VCaP (cell line): ENCODE measurements at regions not wholly inside any gene's neighbourhood (a gene's known extent, or its start where the extent isn't known, plus 50 kb on each side); places are given as distances from the start of the nearest gene placed in this dataset.
"Not testable (repeated sequence)": the region's sequence is repeated elsewhere in the genome, so short reads cannot be mapped to it uniquely, and the experiment has no call there.

ENCODE experiments used
- H3K27ac ChIP-seq: fragments of 450-650 bp; 2 replicates; pipeline ENCODE4 v1.5.1; 2017
- TF ChIP-seq, protein P1 (sequence below): fragments of 450-650 bp; conservative IDR thresholded peaks from 2 replicates; pipeline ENCODE4 v1.5.1; 2017; ENCODE audit warnings: mild to moderate bottlenecking, moderate library complexity

DNA sequence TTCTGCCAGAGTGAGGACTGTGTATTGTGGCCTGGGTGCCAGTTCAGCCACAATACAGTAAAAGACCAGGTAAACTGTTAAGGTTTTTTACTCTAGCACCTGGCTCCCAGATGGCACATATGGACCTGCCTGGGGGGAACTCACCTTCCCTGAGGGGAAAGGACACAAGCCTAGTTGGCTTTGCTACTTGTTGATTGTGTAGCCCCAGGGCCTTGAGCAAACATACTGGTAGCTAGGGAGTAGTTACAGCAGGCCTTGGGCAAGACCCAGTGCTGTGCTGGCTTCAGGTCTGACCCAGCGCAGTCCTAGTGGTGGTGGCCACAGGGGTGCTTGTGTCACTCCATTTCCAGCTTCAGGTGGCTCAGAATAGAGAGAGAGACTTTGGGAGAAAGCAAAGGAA, 216.4 kb downstream of the KLHL28 start:
- TF ChIP-seq, protein P1, sequence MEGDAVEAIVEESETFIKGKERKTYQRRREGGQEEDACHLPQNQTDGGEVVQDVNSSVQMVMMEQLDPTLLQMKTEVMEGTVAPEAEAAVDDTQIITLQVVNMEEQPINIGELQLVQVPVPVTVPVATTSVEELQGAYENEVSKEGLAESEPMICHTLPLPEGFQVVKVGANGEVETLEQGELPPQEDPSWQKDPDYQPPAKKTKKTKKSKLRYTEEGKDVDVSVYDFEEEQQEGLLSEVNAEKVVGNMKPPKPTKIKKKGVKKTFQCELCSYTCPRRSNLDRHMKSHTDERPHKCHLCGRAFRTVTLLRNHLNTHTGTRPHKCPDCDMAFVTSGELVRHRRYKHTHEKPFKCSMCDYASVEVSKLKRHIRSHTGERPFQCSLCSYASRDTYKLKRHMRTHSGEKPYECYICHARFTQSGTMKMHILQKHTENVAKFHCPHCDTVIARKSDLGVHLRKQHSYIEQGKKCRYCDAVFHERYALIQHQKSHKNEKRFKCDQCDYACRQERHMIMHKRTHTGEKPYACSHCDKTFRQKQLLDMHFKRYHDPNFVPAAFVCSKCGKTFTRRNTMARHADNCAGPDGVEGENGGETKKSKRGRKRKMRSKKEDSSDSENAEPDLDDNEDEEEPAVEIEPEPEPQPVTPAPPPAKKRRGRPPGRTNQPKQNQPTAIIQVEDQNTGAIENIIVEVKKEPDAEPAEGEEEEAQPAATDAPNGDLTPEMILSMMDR = no peak
- no peak overlapping the region for H3K27ac ChIP-seq

DNA sequence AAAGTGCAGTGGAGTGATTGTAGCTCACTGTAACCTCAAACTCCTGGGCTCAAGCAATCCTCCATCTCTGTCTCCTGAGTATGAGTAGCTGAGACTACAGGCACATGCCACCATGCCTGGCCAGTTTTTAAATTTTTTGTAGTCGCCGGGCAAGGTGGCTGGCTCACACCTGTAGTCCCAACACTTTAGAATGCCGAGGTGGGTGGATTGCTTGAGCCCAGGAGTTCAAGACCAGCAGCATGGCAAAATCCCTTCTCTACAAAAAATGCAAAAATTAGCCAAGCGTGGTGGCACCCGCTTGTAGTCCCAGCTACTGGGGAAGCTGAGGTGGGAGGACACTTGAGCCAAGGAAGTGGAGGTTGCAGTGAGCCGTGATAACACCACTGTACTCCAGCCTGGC, 219.5 kb downstream of the KLHL28 start:
- no peak overlapping the region for H3K27ac ChIP-seq
- TF ChIP-seq, protein P1 = no peak

DNA sequence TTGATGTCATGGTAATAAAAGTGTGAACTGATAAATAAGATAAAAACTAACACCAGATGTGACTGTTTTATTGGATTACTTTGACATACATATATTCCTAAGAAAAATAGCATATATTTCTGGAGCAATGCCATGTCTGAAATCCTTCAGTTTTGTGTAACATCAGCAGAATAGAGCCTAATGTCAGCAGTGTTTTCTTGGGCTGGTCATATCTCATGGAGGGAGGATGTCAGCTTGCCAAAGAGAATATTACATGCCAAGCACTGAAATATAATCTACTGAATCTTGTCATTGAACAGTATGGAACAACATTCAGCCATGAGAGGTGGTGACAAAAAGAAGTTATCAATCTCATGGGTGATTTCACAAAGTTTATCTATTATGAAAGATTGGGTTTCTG, 220.3 kb downstream of the KLHL28 start:
- H3K27ac ChIP-seq = no peak overlapping the region
- TF ChIP-seq, protein P1 = no peak

DNA sequence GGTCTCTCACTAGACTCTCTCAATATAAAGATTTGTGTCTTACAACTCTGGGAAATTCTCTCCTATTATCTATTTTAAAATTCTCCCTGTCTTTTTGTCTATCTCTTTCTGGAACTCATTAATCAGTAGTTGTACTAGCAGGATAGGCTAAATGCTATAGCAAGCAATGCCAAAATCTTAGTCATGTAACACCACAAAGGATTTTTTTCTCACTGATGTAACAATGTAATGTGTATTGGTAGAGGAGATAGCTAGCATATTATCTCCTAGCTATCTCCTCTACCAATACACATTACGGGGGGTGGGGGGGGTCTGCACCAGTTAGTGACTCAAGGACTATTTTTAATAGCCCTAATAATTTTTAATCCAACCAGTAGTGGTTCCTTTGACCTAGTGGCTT, 225.4 kb downstream of the KLHL28 start:
- H3K27ac ChIP-seq = no peak overlapping the region
- TF ChIP-seq, protein P1 = no peak

DNA sequence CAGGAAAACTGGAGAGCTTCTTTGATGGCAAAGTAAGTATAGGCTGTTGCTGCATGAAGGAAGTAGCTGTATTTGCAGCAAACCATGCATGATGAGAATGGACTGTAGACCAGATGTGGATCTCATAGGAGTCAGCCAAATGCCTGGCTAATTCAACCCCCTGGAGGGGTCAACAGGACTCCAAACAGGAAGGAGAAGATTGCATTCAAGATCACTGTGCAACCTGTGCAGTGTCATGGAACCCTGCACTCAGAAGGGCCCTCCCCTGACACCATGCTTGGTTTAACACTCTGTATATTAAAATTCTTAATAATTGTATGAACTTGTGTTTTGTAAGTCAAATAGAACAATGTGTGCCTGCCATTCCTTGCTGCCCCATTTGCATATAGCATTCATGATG, 225.1 kb upstream of the FSCB start:
- TF ChIP-seq, protein P1 = no peak
- H3K27ac ChIP-seq = no peak overlapping the region

DNA sequence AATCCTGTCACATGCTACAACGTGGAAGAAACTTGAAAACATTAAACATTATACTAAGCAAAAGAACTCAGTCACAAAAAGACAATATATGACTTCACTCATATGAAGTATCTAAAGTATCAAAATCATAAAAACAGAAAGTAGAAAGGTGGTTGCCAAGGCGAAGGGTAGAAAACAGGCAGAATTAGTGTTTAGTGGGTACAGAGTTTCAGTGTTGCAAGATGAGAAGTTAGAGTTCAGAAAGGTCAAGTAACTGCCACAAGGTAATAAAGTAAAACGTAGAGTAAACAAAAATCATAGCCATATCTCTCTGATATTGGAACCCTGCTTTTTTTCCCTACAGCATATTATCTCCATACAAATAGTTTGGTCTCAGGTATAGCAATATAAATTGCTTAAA, 223.8 kb upstream of the FSCB start:
- TF ChIP-seq, protein P1 = no peak
- no peak overlapping the region for H3K27ac ChIP-seq

DNA sequence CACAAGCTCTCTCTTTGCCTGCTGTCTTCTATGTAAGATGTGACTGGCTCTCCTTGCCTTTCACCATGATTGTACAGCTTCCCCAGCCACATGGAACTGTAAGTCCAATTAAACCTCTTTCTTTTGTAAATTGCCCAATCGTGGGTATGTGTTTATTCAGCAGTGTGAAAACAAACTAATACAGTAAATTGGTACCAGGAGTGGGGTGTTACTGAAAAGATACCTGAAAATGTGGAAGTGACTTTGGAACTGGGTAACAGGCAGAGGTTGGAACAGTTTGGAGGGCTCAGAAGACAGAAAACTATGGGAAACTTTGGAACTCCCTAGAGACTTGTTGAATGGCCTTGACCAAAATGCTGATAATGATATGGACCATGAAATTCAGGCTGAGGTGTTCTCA, 214.3 kb upstream of the FSCB start:
- H3K27ac ChIP-seq = not testable (repeated sequence)

DNA sequence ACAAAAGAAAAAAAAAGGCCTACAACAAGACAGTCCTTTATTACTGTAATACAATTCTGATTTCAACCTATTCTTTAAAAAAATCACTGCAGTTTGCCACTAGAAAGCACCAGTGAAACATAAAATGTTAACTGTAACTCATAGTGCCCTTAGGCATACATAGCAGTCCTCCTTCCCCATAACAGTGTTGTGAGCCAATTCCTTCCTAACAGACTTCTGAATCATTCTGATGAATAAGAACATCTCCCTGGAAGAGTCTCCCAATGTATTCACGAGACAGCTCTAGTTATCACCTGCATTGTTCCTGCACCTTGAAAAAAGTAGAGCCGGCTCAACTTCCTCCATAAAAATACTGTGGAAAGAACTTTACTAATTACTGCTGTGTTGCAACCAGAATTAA, 213.6 kb upstream of the FSCB start:
- TF ChIP-seq, protein P1 = no peak
- H3K27ac ChIP-seq = no peak overlapping the region
